Neural progenitor cell (in vitro differentiated cells): ENCODE measurements at regions not wholly inside any gene's neighbourhood (a gene's known extent, or its start where the extent isn't known, plus 50 kb on each side); places are given as distances from the start of the nearest gene placed in this dataset.
A peak's percentile ranks its signal among the peaks of the same experiment; 100 is the strongest.

Source experiments
- DNase-seq: peaks from one replicate; pipeline ENCODE4 v3.0.0-alpha.2; 2016; ENCODE audit warnings: low spot score
- H2AFZ ChIP-seq: fragments of 200-600 bp; sonication (generic); replicated peaks from 2 replicates; pipeline ENCODE4 v1.6.1; 2016; ENCODE audit warnings: antibody characterized with exemption
- H3F3A ChIP-seq: fragments of 200-600 bp; sonication (generic); 2 replicates; pipeline ENCODE4 v1.6.1; 2016; ENCODE audit warnings: antibody characterized with exemption, low read depth
- H3K27ac ChIP-seq: fragments of 200-600 bp; sonication (generic); 2 replicates; pipeline ENCODE4 v1.5.1; 2016; ENCODE audit warnings: mild to moderate bottlenecking
- H3K27me3 ChIP-seq: fragments of 200-600 bp; sonication (generic); 2 replicates; pipeline ENCODE4 v1.6.1; 2016; ENCODE audit warnings: mild to moderate bottlenecking, moderate library complexity
- H3K36me3 ChIP-seq: fragments of 200-600 bp; sonication (generic); 2 replicates; pipeline ENCODE4 v1.5.1; 2016
- H3K4me1 ChIP-seq: fragments of 200-600 bp; sonication (generic); 2 replicates; pipeline ENCODE4 v1.6.1; 2016; ENCODE audit warnings: mixed run types
- H3K4me2 ChIP-seq: fragments of 200-600 bp; sonication (generic); 2 replicates; pipeline ENCODE4 v1.6.1; 2016
- H3K4me3 ChIP-seq: fragments of 200-600 bp; sonication (generic); 2 replicates; pipeline ENCODE4 v1.5.1; 2016
- H3K79me2 ChIP-seq: fragments of 200-600 bp; sonication (generic); 2 replicates; pipeline ENCODE4 v1.6.1; 2016; ENCODE audit warnings: low read depth
- H3K9ac ChIP-seq: fragments of 200-600 bp; sonication (generic); 2 replicates; pipeline ENCODE4 v1.6.1; 2016
- H3K9me3 ChIP-seq: fragments of 200-600 bp; sonication (generic); 2 replicates; pipeline ENCODE4 v1.5.1; 2016; ENCODE audit warnings: low read depth
- H4K20me1 ChIP-seq: fragments of 200-600 bp; sonication (generic); 2 replicates; pipeline ENCODE4 v1.6.1; 2016; ENCODE audit warnings: low read depth
- H3K27ac Mint-ChIP-seq: 3 replicates; pipeline ENCODE4 v1.8.0; 2021; ENCODE audit warnings: mixed read lengths
- H3K27me3 Mint-ChIP-seq: 2 replicates; pipeline ENCODE4 v1.8.0; 2022; ENCODE audit warnings: low read depth, mild to moderate bottlenecking, inconsistent platforms, moderate library complexity, mixed read lengths; ENCODE audit not compliant: insufficient read depth
- H3K36me3 Mint-ChIP-seq: 3 replicates; pipeline ENCODE4 v1.8.0; 2021; ENCODE audit warnings: mixed read lengths
- H3K4me1 Mint-ChIP-seq: 3 replicates; pipeline ENCODE4 v1.8.0; 2021; ENCODE audit warnings: mixed read lengths
- H3K4me3 Mint-ChIP-seq: 3 replicates; pipeline ENCODE4 v1.8.0; 2021; ENCODE audit warnings: mild to moderate bottlenecking, moderate library complexity, mixed read lengths
- H3K9me3 Mint-ChIP-seq: 3 replicates; pipeline ENCODE4 v1.8.0; 2020; ENCODE audit warnings: mixed read lengths
- CTCF ChIP-seq: fragments of 200-600 bp; sonication (generic); IDR thresholded peaks from 2 replicates; pipeline ENCODE4 v1.5.1; 2017; ENCODE audit warnings: antibody characterized with exemption, mild to moderate bottlenecking
- EZH2 ChIP-seq: fragments of 200-600 bp; sonication (generic); IDR thresholded peaks from 2 replicates; pipeline ENCODE4 v1.6.1; 2017; ENCODE audit warnings: antibody characterized with exemption, mild to moderate bottlenecking, moderate library complexity
- EZH2phosphoT487 ChIP-seq: fragments of 200-600 bp; sonication (generic); IDR thresholded peaks from 2 replicates; pipeline ENCODE4 v1.6.1; 2017; ENCODE audit warnings: antibody characterized with exemption

- Histone ChIP-seq H3K4me3 (no peak overlapping the region), H3K4me2 (no peak overlapping the region), H3K9me3 (no peaks in the 10 kb centered on the region), H3K36me3 (no peaks in the 10 kb centered on the region), H3K4me1 (peaks cover 8% of the 10 kb centered on the region), H4K20me1 (no peaks in the 10 kb centered on the region), H3K79me2 (no peaks in the 10 kb centered on the region), H3K27me3 (no peaks in the 10 kb centered on the region), H3K9ac (no peak overlapping the region), H2AFZ (no peak overlapping the region), H3F3A (no peaks in the 10 kb centered on the region), H3K27ac (no peak overlapping the region)
- peaks cover 10% of the 10 kb centered on the region for H3K4me1 Mint-ChIP-seq
- H3K4me3 Mint-ChIP-seq = no peak overlapping the region
- no peaks in the 10 kb centered on the region for H3K9me3 Mint-ChIP-seq
- H3K27me3 Mint-ChIP-seq = no peaks in the 10 kb centered on the region
- DNase-seq = no peak
- no peak overlapping the region for H3K27ac Mint-ChIP-seq
- no peaks in the 10 kb centered on the region for H3K36me3 Mint-ChIP-seq
- TF ChIP-seq EZH2phosphoT487 (no peak), EZH2 (no peak), CTCF (no peak)
Measured at GRCh38 chr14:81942071-81942470, 408.4 kb upstream of the SEL1L start.

- Histone ChIP-seq H3K4me3 (no peak overlapping the region), H3K79me2 (no peaks in the 10 kb centered on the region), H3K27me3 (peaks cover 8% of the 10 kb centered on the region), H3K9me3 (no peaks in the 10 kb centered on the region), H3K4me2 (peak overlapping the region; percentile 40), H3F3A (no peaks in the 10 kb centered on the region), H3K9ac (no peak overlapping the region), H2AFZ (no peak overlapping the region), H3K36me3 (no peaks in the 10 kb centered on the region), H4K20me1 (no peaks in the 10 kb centered on the region), H3K27ac (no peak overlapping the region), H3K4me1 (peaks cover 10% of the 10 kb centered on the region)
- no peaks in the 10 kb centered on the region for H3K36me3 Mint-ChIP-seq
- DNase-seq = no peak
- peaks cover 3% of the 10 kb centered on the region for H3K27me3 Mint-ChIP-seq
- H3K27ac Mint-ChIP-seq = peak overlapping the region; percentile 70
- peaks cover 15% of the 10 kb centered on the region for H3K4me1 Mint-ChIP-seq
- no peak overlapping the region for H3K4me3 Mint-ChIP-seq
- TF ChIP-seq EZH2 (no peak), CTCF (no peak), EZH2phosphoT487 (no peak)
- no peaks in the 10 kb centered on the region for H3K9me3 Mint-ChIP-seq
Measured at GRCh38 chr14:81946375-81946774, 412.7 kb upstream of the SEL1L start.

- Histone ChIP-seq H3K4me3 (no peak overlapping the region), H3K27me3 (peaks cover 15% of the 10 kb centered on the region), H2AFZ (no peak overlapping the region), H4K20me1 (no peaks in the 10 kb centered on the region), H3K27ac (no peak overlapping the region), H3K9me3 (no peaks in the 10 kb centered on the region), H3K4me1 (peaks cover 10% of the 10 kb centered on the region), H3F3A (no peaks in the 10 kb centered on the region), H3K4me2 (peak overlapping the region; percentile 40), H3K79me2 (no peaks in the 10 kb centered on the region), H3K9ac (no peak overlapping the region), H3K36me3 (no peaks in the 10 kb centered on the region)
- Mint-ChIP-seq H3K27ac (peak overlapping the region; percentile 70), H3K36me3 (no peaks in the 10 kb centered on the region), H3K4me3 (peak overlapping the region; percentile 2), H3K27me3 (peaks cover 3% of the 10 kb centered on the region), H3K9me3 (no peaks in the 10 kb centered on the region), H3K4me1 (peaks cover 15% of the 10 kb centered on the region)
- no peak for TF ChIP-seq EZH2
- TF ChIP-seq EZH2phosphoT487 = no peak
- TF ChIP-seq CTCF = no peak
- peak; percentile 47 for DNase-seq
Measured at GRCh38 chr14:81946834-81947798, 413.5 kb upstream of the SEL1L start.
